Stromal cell of bone marrow (primary cell): ENCODE measurements at regions not wholly inside any gene's neighbourhood (a gene's known extent, or its start where the extent isn't known, plus 50 kb on each side); places are given as distances from the start of the nearest gene placed in this dataset.
A peak's percentile ranks its signal among the peaks of the same experiment; 100 is the strongest.
"Not testable (repeated sequence)": the region's sequence is repeated elsewhere in the genome, so short reads cannot be mapped to it uniquely, and the experiment has no call there.

ENCODE experiments used
- DNase-seq: peaks from one replicate; pipeline ENCODE4 v3.0.0-alpha.2; 2012; ENCODE audit warnings: low read depth

- no peak for DNase-seq
Measured at GRCh38 chr10:131363416-131363815, 51.9 kb upstream of the TCERG1L start.

- DNase-seq = no peak
Measured at GRCh38 chr10:131371571-131371970, 60.0 kb upstream of the TCERG1L start.

- DNase-seq = no peak
Measured at GRCh38 chr10:131381576-131381975, 70.1 kb upstream of the TCERG1L start.

- not testable (repeated sequence) for DNase-seq
Measured at GRCh38 chr10:131385161-131385872, 73.8 kb upstream of the TCERG1L start.

- DNase-seq = no peak
Measured at GRCh38 chr10:131387018-131387529, 75.6 kb upstream of the TCERG1L start.

- no peak for DNase-seq
Measured at GRCh38 chr10:131391936-131392335, 80.4 kb upstream of the TCERG1L start.

GRCh38 chr10:131396121-131397050, 84.9 kb upstream of the TCERG1L start:
- peak; percentile 6 for DNase-seq

GRCh38 chr10:131398166-131398565, 86.6 kb upstream of the TCERG1L start:
- no peak for DNase-seq

- no peak for DNase-seq
Measured at GRCh38 chr10:131399981-131400380, 88.5 kb upstream of the TCERG1L start.

- DNase-seq = no peak
Measured at GRCh38 chr10:131400513-131400912, 89.0 kb upstream of the TCERG1L start.

GRCh38 chr10:131402771-131403650, 91.5 kb upstream of the TCERG1L start:
- no peak for DNase-seq

GRCh38 chr10:131403936-131404335, 92.4 kb upstream of the TCERG1L start:
- no peak for DNase-seq

GRCh38 chr10:131404886-131405285, 93.4 kb upstream of the TCERG1L start:
- DNase-seq = no peak

GRCh38 chr10:131406676-131407392, 95.3 kb upstream of the TCERG1L start:
- DNase-seq = no peak

GRCh38 chr10:131418681-131419080, 107.2 kb upstream of the TCERG1L start:
- no peak for DNase-seq

GRCh38 chr10:131419797-131420196, 108.3 kb upstream of the TCERG1L start:
- DNase-seq = no peak

- no peak for DNase-seq
Measured at GRCh38 chr10:131420867-131421266, 109.3 kb upstream of the TCERG1L start.

GRCh38 chr10:131421381-131421780, 109.9 kb upstream of the TCERG1L start:
- DNase-seq = no peak

GRCh38 chr10:131422731-131423130, 111.2 kb upstream of the TCERG1L start:
- DNase-seq = no peak

GRCh38 chr10:131424053-131424452, 112.5 kb upstream of the TCERG1L start:
- DNase-seq = no peak

GRCh38 chr10:131424836-131425491, 113.4 kb upstream of the TCERG1L start:
- no peak for DNase-seq
